ENCODE measurements at regions not wholly inside any gene's neighbourhood (a gene's known extent, or its start where the extent isn't known, plus 50 kb on each side); places are given as distances from the start of the nearest gene placed in this dataset.

GRCh38 chr4:75144475-75144874 is 211.6 kb downstream of the PARM1 start:
- TF ChIP-seq, protein P1, sequence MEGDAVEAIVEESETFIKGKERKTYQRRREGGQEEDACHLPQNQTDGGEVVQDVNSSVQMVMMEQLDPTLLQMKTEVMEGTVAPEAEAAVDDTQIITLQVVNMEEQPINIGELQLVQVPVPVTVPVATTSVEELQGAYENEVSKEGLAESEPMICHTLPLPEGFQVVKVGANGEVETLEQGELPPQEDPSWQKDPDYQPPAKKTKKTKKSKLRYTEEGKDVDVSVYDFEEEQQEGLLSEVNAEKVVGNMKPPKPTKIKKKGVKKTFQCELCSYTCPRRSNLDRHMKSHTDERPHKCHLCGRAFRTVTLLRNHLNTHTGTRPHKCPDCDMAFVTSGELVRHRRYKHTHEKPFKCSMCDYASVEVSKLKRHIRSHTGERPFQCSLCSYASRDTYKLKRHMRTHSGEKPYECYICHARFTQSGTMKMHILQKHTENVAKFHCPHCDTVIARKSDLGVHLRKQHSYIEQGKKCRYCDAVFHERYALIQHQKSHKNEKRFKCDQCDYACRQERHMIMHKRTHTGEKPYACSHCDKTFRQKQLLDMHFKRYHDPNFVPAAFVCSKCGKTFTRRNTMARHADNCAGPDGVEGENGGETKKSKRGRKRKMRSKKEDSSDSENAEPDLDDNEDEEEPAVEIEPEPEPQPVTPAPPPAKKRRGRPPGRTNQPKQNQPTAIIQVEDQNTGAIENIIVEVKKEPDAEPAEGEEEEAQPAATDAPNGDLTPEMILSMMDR (IDR thresholded peaks at IDR 0.05), result no peak
- TF ChIP-seq POLR2A (IDR thresholded peaks at IDR 0.05) (no peak), EP300 (IDR thresholded peaks at IDR 0.05) (no peak), POLR2AphosphoS5 (IDR thresholded peaks at IDR 0.05) (no peak)

All from stomach (tissue), 4 donors.